ENCODE measurements at regions not wholly inside any gene's neighbourhood (a gene's known extent, or its start where the extent isn't known, plus 50 kb on each side); places are given as distances from the start of the nearest gene placed in this dataset.
A peak's percentile ranks its signal among the peaks of the same experiment; 100 is the strongest.

- Mint-ChIP-seq H3K9me3 (no peaks in the 10 kb centered on the region), H3K27me3 (no peaks in the 10 kb centered on the region), H3K36me3 (no peaks in the 10 kb centered on the region), H3K4me1 (ENCODE audit: unreplicated experiment) (peaks cover 42% of the 10 kb centered on the region), H3K27ac (peak overlapping the region; percentile 86), H3K4me3 (no peak overlapping the region)
- no peak for TF ChIP-seq CTCF (conservative IDR thresholded peaks at IDR 0.05)
- DNase-seq (ENCODE audit: extremely low spot score, unreplicated experiment) = no peak
Observed at GRCh38 chr2:28694364-28694763, 57.3 kb upstream of the PPP1CB start.

- Mint-ChIP-seq H3K36me3 (no peaks in the 10 kb centered on the region), H3K4me1 (ENCODE audit: unreplicated experiment) (peaks cover 45% of the 10 kb centered on the region), H3K4me3 (peak overlapping the region; percentile 48), H3K27me3 (no peaks in the 10 kb centered on the region), H3K9me3 (no peaks in the 10 kb centered on the region), H3K27ac (peak overlapping the region; percentile 86)
- TF ChIP-seq CTCF (conservative IDR thresholded peaks at IDR 0.05) = no peak
- no peak for DNase-seq (ENCODE audit: extremely low spot score, unreplicated experiment)
Observed at GRCh38 chr2:28695245-28695647, 56.4 kb upstream of the PPP1CB start.

GRCh38 chr2:28696261-28696660, 55.4 kb upstream of the PPP1CB start:
- Mint-ChIP-seq H3K4me1 (ENCODE audit: unreplicated experiment) (peaks cover 44% of the 10 kb centered on the region), H3K27me3 (no peaks in the 10 kb centered on the region), H3K36me3 (no peaks in the 10 kb centered on the region), H3K9me3 (no peaks in the 10 kb centered on the region), H3K4me3 (no peak overlapping the region), H3K27ac (no peak overlapping the region)
- no peak for DNase-seq (ENCODE audit: extremely low spot score, unreplicated experiment)
- TF ChIP-seq CTCF (conservative IDR thresholded peaks at IDR 0.05) = no peak

- H3K27ac Mint-ChIP-seq = no peak overlapping the region
- H3K4me3 Mint-ChIP-seq = no peak overlapping the region
Observed at GRCh38 chr2:28697602-28698149, 54.0 kb upstream of the PPP1CB start.

GRCh38 chr2:28698545-28698944, 53.1 kb upstream of the PPP1CB start:
- Mint-ChIP-seq H3K9me3 (no peaks in the 10 kb centered on the region), H3K4me3 (no peak overlapping the region), H3K4me1 (ENCODE audit: unreplicated experiment) (peaks cover 30% of the 10 kb centered on the region), H3K27ac (no peak overlapping the region), H3K36me3 (no peaks in the 10 kb centered on the region), H3K27me3 (no peaks in the 10 kb centered on the region)
- DNase-seq (ENCODE audit: extremely low spot score, unreplicated experiment) = no peak
- TF ChIP-seq CTCF (conservative IDR thresholded peaks at IDR 0.05) = no peak

More at GRCh38 chr2:28697602-28698149, 54.0 kb upstream of the PPP1CB start:
- H3K27me3 Mint-ChIP-seq = no peaks in the 10 kb centered on the region
- no peak for TF ChIP-seq CTCF (conservative IDR thresholded peaks at IDR 0.05)
- no peak for DNase-seq (ENCODE audit: extremely low spot score, unreplicated experiment)
- no peaks in the 10 kb centered on the region for H3K36me3 Mint-ChIP-seq
- no peaks in the 10 kb centered on the region for H3K9me3 Mint-ChIP-seq
- peaks cover 36% of the 10 kb centered on the region for H3K4me1 Mint-ChIP-seq (ENCODE audit: unreplicated experiment)

Data from type B pancreatic cell (in vitro differentiated cells).